ENCODE measurements at regions not wholly inside any gene's neighbourhood (a gene's known extent, or its start where the extent isn't known, plus 50 kb on each side); places are given as distances from the start of the nearest gene placed in this dataset.

DNA sequence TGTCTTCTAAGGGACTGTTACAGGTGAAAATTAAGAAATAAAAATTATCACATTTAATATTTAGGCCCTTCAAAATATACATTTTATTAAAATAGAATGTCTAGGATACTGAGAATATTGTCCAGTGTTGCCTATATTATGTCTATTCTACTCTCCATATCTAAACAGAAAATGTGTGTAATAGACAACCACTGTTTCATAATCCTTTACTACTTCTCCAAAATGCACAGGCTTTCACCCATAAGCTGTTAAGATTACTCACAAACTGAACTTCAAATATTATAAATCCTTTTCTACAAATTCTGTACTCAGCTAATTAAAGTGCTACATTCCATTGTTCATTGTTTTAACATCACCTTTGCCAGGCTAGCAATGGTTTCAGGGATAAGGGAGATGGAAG, 56.7 kb upstream of the TFEC start:
- no peak for TF ChIP-seq POLR2A (IDR thresholded peaks at IDR 0.05)
- no peak for TF ChIP-seq CTCF (IDR thresholded peaks at IDR 0.05)
